ENCODE measurements at regions not wholly inside any gene's neighbourhood (a gene's known extent, or its start where the extent isn't known, plus 50 kb on each side); places are given as distances from the start of the nearest gene placed in this dataset.

GRCh38 chr1:110774398-110774797, 98.5 kb upstream of the CD53 start:
- TF ChIP-seq, protein P1, sequence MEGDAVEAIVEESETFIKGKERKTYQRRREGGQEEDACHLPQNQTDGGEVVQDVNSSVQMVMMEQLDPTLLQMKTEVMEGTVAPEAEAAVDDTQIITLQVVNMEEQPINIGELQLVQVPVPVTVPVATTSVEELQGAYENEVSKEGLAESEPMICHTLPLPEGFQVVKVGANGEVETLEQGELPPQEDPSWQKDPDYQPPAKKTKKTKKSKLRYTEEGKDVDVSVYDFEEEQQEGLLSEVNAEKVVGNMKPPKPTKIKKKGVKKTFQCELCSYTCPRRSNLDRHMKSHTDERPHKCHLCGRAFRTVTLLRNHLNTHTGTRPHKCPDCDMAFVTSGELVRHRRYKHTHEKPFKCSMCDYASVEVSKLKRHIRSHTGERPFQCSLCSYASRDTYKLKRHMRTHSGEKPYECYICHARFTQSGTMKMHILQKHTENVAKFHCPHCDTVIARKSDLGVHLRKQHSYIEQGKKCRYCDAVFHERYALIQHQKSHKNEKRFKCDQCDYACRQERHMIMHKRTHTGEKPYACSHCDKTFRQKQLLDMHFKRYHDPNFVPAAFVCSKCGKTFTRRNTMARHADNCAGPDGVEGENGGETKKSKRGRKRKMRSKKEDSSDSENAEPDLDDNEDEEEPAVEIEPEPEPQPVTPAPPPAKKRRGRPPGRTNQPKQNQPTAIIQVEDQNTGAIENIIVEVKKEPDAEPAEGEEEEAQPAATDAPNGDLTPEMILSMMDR (IDR thresholded peaks at IDR 0.05): no peak
- TF ChIP-seq POLR2A (IDR thresholded peaks at IDR 0.05): no peak
